HL-60 (cell line): ENCODE measurements at regions not wholly inside any gene's neighbourhood (a gene's known extent, or its start where the extent isn't known, plus 50 kb on each side); places are given as distances from the start of the nearest gene placed in this dataset.

ENCODE experiments used
- DNase-seq, 2 experiments: peaks; one replicate each; pipeline ENCODE4 v3.0.0-alpha.2; 2010 to 2020; ENCODE audit warnings: low read depth in 1 of 2, low spot score in 1 of 2
- H3K27ac ChIP-seq: fragments of 250-450 bp; sonication (Bioruptor Pico); replicated peaks from 2 replicates; pipeline ENCODE4 v1.5.1; 2020; ENCODE audit warnings: mild to moderate bottlenecking, moderate library complexity
- H3K27me3 ChIP-seq: fragments of 250-450 bp; sonication (Bioruptor Pico); 2 replicates; pipeline ENCODE4 v1.5.1; 2021; ENCODE audit warnings: mild to moderate bottlenecking, moderate library complexity; ENCODE audit not compliant: insufficient read depth, poor library complexity, severe bottlenecking
- H3K4me3 ChIP-seq: replicated peaks from 2 replicates; pipeline ENCODE4 v1.5.1; 2011; ENCODE audit warnings: mild to moderate bottlenecking, control low read depth, low read length; ENCODE audit not compliant: insufficient read depth
- CTCF ChIP-seq: IDR thresholded peaks from one replicate; pipeline ENCODE4 v1.5.1; 2011; ENCODE audit warnings: low read length, control low read depth, inconsistent platforms; ENCODE audit not compliant: insufficient read depth
- GABPA ChIP-seq: IDR thresholded peaks from 2 replicates; pipeline ENCODE4 v1.6.1; 2012; ENCODE audit warnings: low read depth
- POLR2AphosphoS5 ChIP-seq: IDR thresholded peaks from 2 replicates; pipeline ENCODE4 v1.6.1; 2012; ENCODE audit warnings: low read depth
- REST ChIP-seq: IDR thresholded peaks from 2 replicates; pipeline ENCODE4 v1.6.1; 2012; ENCODE audit warnings: low read depth; ENCODE audit not compliant: insufficient replicate concordance
- SPI1 ChIP-seq: IDR thresholded peaks from 2 replicates; pipeline ENCODE4 v1.6.1; 2012; ENCODE audit warnings: low read depth, mild to moderate bottlenecking, borderline replicate concordance

- H3K27ac ChIP-seq = no peak overlapping the region
- H3K4me3 ChIP-seq = no peak overlapping the region
- no peak for DNase-seq
- no peak for TF ChIP-seq SPI1
- H3K27me3 ChIP-seq = no peaks in the 10 kb centered on the region
Measured at GRCh38 chr12:83471341-83471740, 784.6 kb downstream of the TMTC2 start.

- Histone ChIP-seq H3K27ac (no peak overlapping the region), H3K27me3 (no peaks in the 10 kb centered on the region), H3K4me3 (no peak overlapping the region)
- TF ChIP-seq SPI1 (no peak), REST (no peak), POLR2AphosphoS5 (no peak), CTCF (no peak)
- DNase-seq = no peak
Measured at GRCh38 chr12:83470749-83471148, 784.0 kb downstream of the TMTC2 start.

GRCh38 chr12:83468988-83469908 is 782.5 kb downstream of the TMTC2 start:
- no peaks in the 10 kb centered on the region for H3K27me3 ChIP-seq
- TF ChIP-seq CTCF (no peak), SPI1 (no peak), REST (no peak)
- H3K27ac ChIP-seq = no peak overlapping the region
- H3K4me3 ChIP-seq = no peak overlapping the region
- DNase-seq = no peak

- no peak overlapping the region for H3K4me3 ChIP-seq
- no peak for DNase-seq
- TF ChIP-seq GABPA (no peak), SPI1 (no peak), POLR2AphosphoS5 (no peak), REST (no peak), CTCF (no peak)
- no peaks in the 10 kb centered on the region for H3K27me3 ChIP-seq
- H3K27ac ChIP-seq = no peak overlapping the region
Measured at GRCh38 chr12:83465632-83466031, 778.9 kb downstream of the TMTC2 start.
